Stomach (tissue), 8 donors: ENCODE measurements at regions not wholly inside any gene's neighbourhood (a gene's known extent, or its start where the extent isn't known, plus 50 kb on each side); places are given as distances from the start of the nearest gene placed in this dataset.

ENCODE experiments used
- DNase-seq, 2 donors: peaks; one replicate each; pipeline versions ENCODE4 v3.0.0 to v3.0.0-alpha.2; 2013 to 2019
- H3K27ac ChIP-seq, 5 donors: fragments of 200-600 bp in 4 of 5; sonication (generic) in 4 of 5; one replicate each; pipeline ENCODE4 v1.5.1; 2013 to 2019; ENCODE audit warnings: mild to moderate bottlenecking in 1 of 5, moderate library complexity in 1 of 5
- H3K27me3 ChIP-seq, 3 donors: fragments of 200-600 bp; sonication (generic); one replicate each; pipeline ENCODE4 v1.5.1; 2017 to 2019; ENCODE audit warnings: mixed run types in 1 of 3
- H3K36me3 ChIP-seq, 4 donors: fragments of 200-600 bp; sonication (generic); 1 replicate in 3 of 4; 2 replicates in 1 of 4; pipeline ENCODE4 v1.5.1; 2016 to 2019
- H3K4me1 ChIP-seq, 4 donors: fragments of 200-600 bp; sonication (generic); one replicate each; pipeline ENCODE4 v1.5.1; 2016 to 2019
- H3K4me3 ChIP-seq, 4 donors: fragments of 200-600 bp; sonication (generic) in 3 of 4; one replicate each; pipeline ENCODE4 v1.5.1; 2016 to 2019; ENCODE audit warnings: mild to moderate bottlenecking in 1 of 4
- H3K9me3 ChIP-seq, 4 donors: fragments of 200-600 bp; sonication (generic); one replicate each; pipeline ENCODE4 v1.5.1; 2016 to 2019
- CTCF ChIP-seq, 7 experiments: fragments of 450-650 bp in 4 of 7; fragments of 200-600 bp in 3 of 7; sonication (generic) in 3 of 7; IDR thresholded peaks; one replicate each; pipeline ENCODE4 v1.5.1; 2016 to 2019; ENCODE audit warnings: antibody characterized with exemption in 7 of 7, control low read depth in 2 of 7, mild to moderate bottlenecking in 1 of 7
- EP300 ChIP-seq: sonication (generic); formaldehyde crosslinking; IDR thresholded peaks from one replicate; pipeline ENCODE4 v1.6.1; 2017; ENCODE audit warnings: antibody characterized with exemption
- POLR2A ChIP-seq, 4 donors: fragments of 450-650 bp; IDR thresholded peaks; one replicate each; pipeline ENCODE4 v1.6.1; 2016; ENCODE audit warnings: antibody characterized with exemption in 4 of 4, control low read depth in 2 of 4, mild to moderate bottlenecking in 1 of 4, moderate library complexity in 1 of 4
- POLR2AphosphoS5 ChIP-seq, 3 donors: sonication (generic); formaldehyde crosslinking; IDR thresholded peaks; one replicate each; pipeline ENCODE4 v1.6.1; 2016; ENCODE audit warnings: antibody characterized with exemption in 3 of 3
- WGBS, 5 donors: extraction: QIAGEN DNeasy Blood & Tissue Kit in 3 of 5; methylation state at CpG; one replicate each; pipeline versions ENCODE4 v1.1.5 to v1.1.7; 2013 to 2018; 5-methylcytosine and 5-hydroxymethylcytosine counted together
- intact Hi-C: fragments of 100-400 bp; cut with DNase I; formaldehyde crosslinking; loops from one replicate; pipeline ENCODE4 v1.15.1; 2023; ENCODE audit warnings: low total_unique reads
- donor health status: healthy with polysubstance abuse.
- donor health status: Bipolar disorder and iron deficiency.
- donor health status: healthy.

GRCh38 chr1:213492161-213493041, 441.4 kb downstream of the RPS6KC1 start:
- Histone ChIP-seq H3K4me1 (no peaks in the 10 kb centered on the region), H3K36me3 (no peaks in the 10 kb centered on the region), H3K27me3 (no peaks in the 10 kb centered on the region), H3K27ac (no peak overlapping the region), H3K4me3 (no peak overlapping the region), H3K9me3 (no peaks in the 10 kb centered on the region)
- 62 to 73% (median 65%) methylated on average over 21 of the region's 21 CpGs for WGBS, 5 donors
- no peak for DNase-seq
- intact Hi-C loops, result no loop called here
- TF ChIP-seq CTCF (IDR thresholded peaks at IDR 0.05) (no peak), POLR2AphosphoS5 (IDR thresholded peaks at IDR 0.05) (no peak), POLR2A (IDR thresholded peaks at IDR 0.05) (no peak), EP300 (no peak)

- H3K9me3 ChIP-seq, result peaks cover 0 to 4% (median 0%) of the 10 kb centered on the region in 4 donors
- no peaks in the 10 kb centered on the region for H3K27me3 ChIP-seq
- intact Hi-C loops, result no loop called here
- H3K4me1 ChIP-seq, result no peaks in the 10 kb centered on the region
- no peaks in the 10 kb centered on the region for H3K36me3 ChIP-seq
- DNase-seq, result no peak
- H3K27ac ChIP-seq, result no peak overlapping the region
- TF ChIP-seq POLR2AphosphoS5 (IDR thresholded peaks at IDR 0.05), result no peak
- no peak for TF ChIP-seq CTCF (IDR thresholded peaks at IDR 0.05)
- no peak for TF ChIP-seq POLR2A (IDR thresholded peaks at IDR 0.05)
- TF ChIP-seq EP300, result no peak
- WGBS, 5 donors, result 84 to 95% (median 95%) methylated on average over 4 of the region's 4 CpGs
- H3K4me3 ChIP-seq, result no peak overlapping the region
These were observed 448.4 kb downstream of the RPS6KC1 start for GRCh38 chr1:213499444-213499843.

GRCh38 chr1:213507472-213508223, 456.6 kb downstream of the RPS6KC1 start:
- WGBS, 5 donors, result 67 to 78% (median 75%) methylated on average over 7 of the region's 7 CpGs
- no peak for DNase-seq
- TF ChIP-seq POLR2A (IDR thresholded peaks at IDR 0.05) (no peak), POLR2AphosphoS5 (IDR thresholded peaks at IDR 0.05) (no peak)
- Histone ChIP-seq H3K36me3 (no peaks in the 10 kb centered on the region), H3K9me3 (peaks cover 0 to 6% (median 0%) of the 10 kb centered on the region in 4 donors), H3K27me3 (no peaks in the 10 kb centered on the region), H3K4me1 (no peaks in the 10 kb centered on the region), H3K4me3 (no peak overlapping the region), H3K27ac (no peak overlapping the region)
- intact Hi-C loops, result no loop called here

GRCh38 chr1:213511173-213511572, 460.1 kb downstream of the RPS6KC1 start:
- no peak overlapping the region for H3K4me3 ChIP-seq
- H3K9me3 ChIP-seq, result no peaks in the 10 kb centered on the region
- intact Hi-C loops, result no loop called here
- H3K4me1 ChIP-seq, result no peaks in the 10 kb centered on the region
- TF ChIP-seq EP300 (no peak), POLR2A (IDR thresholded peaks at IDR 0.05) (no peak), CTCF (IDR thresholded peaks at IDR 0.05) (no peak)
- no peaks in the 10 kb centered on the region for H3K36me3 ChIP-seq
- H3K27ac ChIP-seq, result no peak overlapping the region
- WGBS, 5 donors, result 51 to 58% (median 55%) methylated on average over 4 of the region's 4 CpGs
- no peaks in the 10 kb centered on the region for H3K27me3 ChIP-seq
- no peak for DNase-seq
